Hindlimb muscle (tissue), 1 donor: ENCODE measurements at regions not wholly inside any gene's neighbourhood (a gene's known extent, or its start where the extent isn't known, plus 50 kb on each side); places are given as distances from the start of the nearest gene placed in this dataset.
"Not testable (repeated sequence)": the region's sequence is repeated elsewhere in the genome, so short reads cannot be mapped to it uniquely, and the experiment has no call there.

Experiments used
- DNase-seq: peaks from one replicate; pipeline ENCODE4 v3.0.0-alpha.2; 2013

- no peak for DNase-seq
Observed at GRCh38 chr2:147173189-147173581, 671.6 kb upstream of the ACVR2A start.

GRCh38 chr2:147172493-147173188, 672.2 kb upstream of the ACVR2A start:
- DNase-seq = no peak

GRCh38 chr2:147171941-147172340, 672.9 kb upstream of the ACVR2A start:
- no peak for DNase-seq

DNA sequence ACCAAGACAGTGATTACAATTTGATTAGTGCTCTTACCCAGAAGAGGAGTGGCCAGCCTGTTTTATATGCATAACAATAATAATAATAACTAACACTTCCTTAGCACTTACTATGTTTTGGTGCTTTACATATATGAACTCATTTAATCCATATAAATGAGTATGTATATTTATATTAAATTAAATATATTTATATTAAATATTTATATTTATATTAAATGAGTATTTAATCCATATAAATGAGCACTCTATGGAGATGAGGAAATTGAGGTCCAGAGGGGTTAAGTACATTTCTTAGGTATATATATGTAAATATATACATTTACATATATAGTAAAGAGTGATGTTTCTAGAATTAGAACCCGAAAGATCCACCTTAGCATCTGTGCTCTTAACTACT, 673.9 kb upstream of the ACVR2A start:
- no peak for DNase-seq

DNA sequence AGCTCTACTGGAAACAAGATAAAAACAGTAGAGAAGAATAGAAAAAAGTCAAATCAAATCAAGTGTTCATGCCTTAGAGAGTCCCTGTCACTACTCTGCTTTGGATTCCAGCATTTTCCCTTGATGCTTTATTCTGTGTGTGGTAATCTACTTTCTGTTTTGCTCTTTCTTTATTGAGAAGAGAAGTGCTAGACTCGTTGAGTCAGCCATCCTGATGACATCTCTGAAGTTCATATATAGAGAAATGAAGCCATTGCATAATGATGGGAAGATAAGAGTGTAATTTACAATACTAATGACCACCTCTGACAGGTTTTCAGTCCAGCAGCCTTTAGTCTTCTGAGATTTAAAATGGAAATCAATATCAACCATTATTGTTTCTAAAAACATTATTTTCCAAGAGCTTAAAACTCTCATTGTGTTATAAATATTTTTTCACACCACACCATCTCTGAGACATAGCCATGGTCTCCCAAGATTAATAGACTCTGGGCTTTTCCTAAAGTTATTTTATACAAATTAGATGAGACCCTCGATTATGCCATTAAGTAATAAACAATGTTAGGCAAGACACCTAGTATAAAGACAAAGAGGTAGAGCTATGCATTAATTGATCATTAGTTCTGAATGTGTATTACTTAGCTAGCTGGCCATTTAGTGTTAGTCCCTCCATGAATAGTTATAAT, 679.0 kb upstream of the ACVR2A start:
- no peak for DNase-seq

- no peak for DNase-seq
Observed at GRCh38 chr2:147164563-147164962, 680.3 kb upstream of the ACVR2A start.

DNA sequence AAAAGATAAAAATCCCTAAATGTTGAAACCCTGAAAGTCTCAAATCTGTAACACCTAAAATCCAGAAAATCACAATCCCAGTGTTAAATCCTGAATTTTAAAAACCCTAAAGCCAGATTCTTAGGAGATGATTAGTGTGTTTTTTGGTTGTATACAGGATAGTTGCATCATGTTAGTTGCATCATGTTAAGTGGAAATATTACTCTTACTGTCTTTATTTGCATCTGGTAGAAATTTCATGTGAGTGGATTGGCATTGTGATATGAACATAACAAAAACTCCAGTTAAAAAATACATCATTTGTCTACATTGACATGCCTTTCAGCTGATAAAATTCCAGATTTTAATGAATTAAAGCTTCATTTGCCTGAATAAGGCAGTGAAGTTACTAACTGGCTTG, 683.1 kb upstream of the ACVR2A start:
- DNase-seq = no peak

- DNase-seq = no peak
Observed at GRCh38 chr2:147156970-147157369, 687.9 kb upstream of the ACVR2A start.

- no peak for DNase-seq
Observed at GRCh38 chr2:147150241-147150635, 694.6 kb upstream of the ACVR2A start.

GRCh38 chr2:147149575-147150240, 695.1 kb upstream of the ACVR2A start:
- peak; percentile 1 for DNase-seq

- no peak for DNase-seq
Observed at GRCh38 chr2:147147802-147148201, 697.0 kb upstream of the ACVR2A start.

DNA sequence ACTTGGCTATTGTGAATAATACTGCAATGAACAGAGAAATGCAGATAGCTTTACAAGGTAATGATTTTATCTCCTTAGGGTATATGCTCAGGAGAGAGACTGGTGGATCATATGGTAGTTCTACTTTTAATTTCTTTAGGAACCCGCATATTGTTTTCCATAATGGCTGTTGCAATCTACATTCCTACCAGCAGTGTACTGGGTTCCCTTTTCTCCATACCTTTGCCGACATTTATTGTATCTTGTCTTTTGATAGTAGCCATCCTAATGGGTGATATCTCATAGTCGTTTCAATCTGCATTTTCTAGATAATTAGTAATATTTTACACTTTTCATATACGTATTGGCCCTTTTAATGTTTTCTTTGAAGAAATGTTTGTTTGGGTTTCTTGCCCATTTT, 702.9 kb upstream of the ACVR2A start:
- no peak for DNase-seq

GRCh38 chr2:147139732-147140131, 705.1 kb upstream of the ACVR2A start:
- DNase-seq = not testable (repeated sequence)

DNA sequence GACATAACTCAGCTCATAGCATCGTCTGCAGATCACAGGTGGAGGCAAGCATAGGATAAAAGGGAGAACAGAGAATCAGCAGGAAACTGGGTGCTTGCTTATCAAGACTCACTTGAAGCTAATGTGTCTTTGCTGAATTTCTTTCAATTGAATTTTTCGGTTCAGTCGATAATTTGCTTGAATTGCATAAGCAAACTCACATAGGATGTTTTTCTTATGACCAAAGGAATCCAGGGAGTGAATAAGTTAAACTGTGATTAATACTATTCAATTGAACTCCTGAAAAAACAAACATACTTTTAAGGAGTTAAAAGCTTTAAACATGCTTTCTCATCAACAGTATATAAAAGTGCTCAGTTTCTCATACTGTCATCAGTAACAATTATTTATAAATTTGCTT, 707.1 kb upstream of the ACVR2A start:
- DNase-seq = no peak

GRCh38 chr2:147135376-147135775, 709.5 kb upstream of the ACVR2A start:
- DNase-seq = peak; percentile 1

- DNase-seq = no peak
Observed at GRCh38 chr2:147133286-147133908, 711.4 kb upstream of the ACVR2A start.

DNA sequence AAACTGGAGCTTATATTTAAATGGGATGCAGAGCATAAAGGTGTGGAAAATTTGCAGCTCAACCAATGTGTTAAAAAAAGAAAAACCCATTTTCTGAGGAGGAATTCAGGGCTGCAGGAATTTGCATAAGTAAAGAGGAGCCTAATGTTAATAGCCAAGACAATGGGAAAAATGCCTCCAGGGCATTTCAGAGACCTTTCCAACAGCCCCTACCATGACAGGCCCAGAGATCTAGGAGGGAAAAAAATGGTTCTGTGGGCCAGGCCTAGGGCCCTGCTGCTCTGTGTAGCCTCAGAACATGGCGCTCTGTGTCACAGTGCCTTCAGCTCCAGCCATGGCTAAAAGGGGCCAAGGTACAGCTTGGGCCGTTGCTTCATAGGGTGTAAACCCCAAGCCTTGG, 719.7 kb upstream of the ACVR2A start:
- no peak for DNase-seq

DNA sequence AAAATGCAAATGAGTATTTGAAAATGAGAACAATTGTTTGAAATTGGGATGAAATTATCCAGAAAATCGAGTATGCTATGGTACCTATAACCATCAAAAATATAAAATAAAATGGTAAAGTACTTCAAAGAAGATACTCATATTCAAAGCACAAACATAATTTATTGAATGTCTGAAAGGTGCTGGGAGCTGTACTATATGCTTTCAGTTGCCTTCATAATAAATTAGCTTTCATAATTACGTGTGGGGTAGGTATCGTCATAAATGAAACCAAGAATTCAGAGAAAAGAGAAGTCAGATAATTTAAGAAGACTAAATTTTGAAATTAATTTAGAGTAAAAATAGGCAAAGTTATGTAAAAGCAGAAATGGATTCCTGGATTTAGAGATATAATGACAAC, 721.9 kb upstream of the ACVR2A start:
- DNase-seq = no peak

DNA sequence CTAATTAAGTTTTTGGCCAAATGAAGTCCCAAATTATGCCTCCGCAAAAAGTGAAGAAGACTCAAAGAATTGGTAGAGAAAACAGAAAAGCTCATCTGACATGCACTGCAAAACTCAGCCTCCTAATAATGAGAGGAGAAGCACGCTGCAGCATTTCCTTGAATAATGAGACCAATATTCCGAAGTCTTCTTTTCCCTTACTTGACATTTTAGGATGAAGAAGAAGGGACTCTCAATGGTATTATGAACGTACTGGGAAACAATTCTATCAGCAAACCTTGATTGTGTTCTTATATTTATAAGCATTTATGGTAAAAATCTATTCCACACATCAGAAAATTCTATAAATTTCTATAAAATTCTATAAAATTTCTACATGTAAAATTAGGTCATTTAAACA, 733.9 kb upstream of the ACVR2A start:
- no peak for DNase-seq

DNA sequence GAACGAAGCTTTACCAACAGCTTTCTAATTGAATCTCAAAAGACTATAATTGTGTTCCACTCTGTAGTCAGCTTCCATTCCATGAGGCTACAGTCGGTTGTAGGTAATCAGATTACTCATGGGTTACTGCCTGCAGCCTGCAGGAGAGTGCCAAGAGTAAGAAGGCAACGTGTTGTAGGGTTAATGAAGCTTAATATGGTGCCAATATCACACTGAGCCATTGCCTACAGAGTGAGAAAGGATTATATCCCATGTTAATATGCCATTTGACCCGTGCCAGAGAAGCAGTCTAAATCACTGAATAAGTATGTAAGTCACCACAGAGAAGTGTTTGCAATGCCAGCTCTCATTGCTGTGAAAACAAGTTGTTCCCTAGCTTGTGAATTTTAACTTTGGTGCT, 734.5 kb upstream of the ACVR2A start:
- no peak for DNase-seq

GRCh38 chr2:147109291-147109690, 735.5 kb upstream of the ACVR2A start:
- no peak for DNase-seq

GRCh38 chr2:147108548-147108947, 736.3 kb upstream of the ACVR2A start:
- DNase-seq = no peak
